ENCODE measurements at regions not wholly inside any gene's neighbourhood (a gene's known extent, or its start where the extent isn't known, plus 50 kb on each side); places are given as distances from the start of the nearest gene placed in this dataset.
"Not testable (repeated sequence)": the region's sequence is repeated elsewhere in the genome, so short reads cannot be mapped to it uniquely, and the experiment has no call there.

DNA sequence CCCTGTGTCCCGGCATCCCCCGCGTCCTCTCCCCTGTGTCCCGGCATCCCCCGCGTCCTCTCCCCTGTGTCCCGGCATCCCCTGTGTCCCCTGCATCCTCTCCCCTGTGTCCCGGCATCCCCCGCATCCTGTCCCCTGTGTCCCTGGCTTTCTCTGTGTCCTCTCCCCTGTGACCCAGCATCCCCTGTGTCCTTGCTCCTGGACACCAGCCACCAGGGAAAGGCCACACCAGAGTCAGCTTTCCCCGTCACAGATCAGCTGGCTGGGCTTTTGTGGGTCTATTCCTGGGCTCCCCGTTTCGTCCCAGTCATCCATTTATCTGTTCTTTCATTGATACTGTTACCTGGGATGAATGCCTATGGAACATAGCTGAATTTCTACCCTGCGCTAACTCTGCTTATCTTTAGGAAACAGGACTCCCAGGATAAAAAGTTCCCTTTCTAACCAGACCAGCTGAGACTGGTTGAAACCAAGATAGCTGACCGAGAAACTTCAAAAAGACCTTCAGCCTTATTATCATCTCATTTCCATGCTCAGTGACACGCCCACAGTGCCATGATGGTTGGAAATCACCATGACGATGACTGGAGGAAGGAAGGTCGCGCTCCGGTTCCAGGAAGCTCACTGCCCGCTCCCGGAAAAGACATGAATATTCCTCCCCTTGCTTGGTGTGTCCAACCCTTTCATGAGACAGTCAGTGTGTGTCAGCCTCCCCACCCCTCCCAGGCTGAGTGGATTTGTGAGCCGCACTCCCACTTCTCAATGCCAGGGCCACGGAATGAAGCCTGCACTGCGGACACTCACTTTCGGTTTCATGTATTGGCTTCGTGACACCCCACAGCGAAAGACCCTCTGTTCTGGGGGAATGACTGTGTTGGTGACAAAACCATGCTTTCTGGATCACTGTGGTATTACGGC, 276.4 kb upstream of the SFSWAP start:
- Histone ChIP-seq H3K9ac (ENCODE audit: low read depth, low read length) (no peak overlapping the region), H3K36me3 (ENCODE audit: insufficient read depth, low read length) (no peaks in the 10 kb centered on the region), H3K9me3 (ENCODE audit: control insufficient read depth, insufficient read depth, low read length) (no peaks in the 10 kb centered on the region), H3K4me1 (ENCODE audit: insufficient read depth, low read length) (peaks cover 3% of the 10 kb centered on the region; the same call in 1 of the 2 replicates)

DNA sequence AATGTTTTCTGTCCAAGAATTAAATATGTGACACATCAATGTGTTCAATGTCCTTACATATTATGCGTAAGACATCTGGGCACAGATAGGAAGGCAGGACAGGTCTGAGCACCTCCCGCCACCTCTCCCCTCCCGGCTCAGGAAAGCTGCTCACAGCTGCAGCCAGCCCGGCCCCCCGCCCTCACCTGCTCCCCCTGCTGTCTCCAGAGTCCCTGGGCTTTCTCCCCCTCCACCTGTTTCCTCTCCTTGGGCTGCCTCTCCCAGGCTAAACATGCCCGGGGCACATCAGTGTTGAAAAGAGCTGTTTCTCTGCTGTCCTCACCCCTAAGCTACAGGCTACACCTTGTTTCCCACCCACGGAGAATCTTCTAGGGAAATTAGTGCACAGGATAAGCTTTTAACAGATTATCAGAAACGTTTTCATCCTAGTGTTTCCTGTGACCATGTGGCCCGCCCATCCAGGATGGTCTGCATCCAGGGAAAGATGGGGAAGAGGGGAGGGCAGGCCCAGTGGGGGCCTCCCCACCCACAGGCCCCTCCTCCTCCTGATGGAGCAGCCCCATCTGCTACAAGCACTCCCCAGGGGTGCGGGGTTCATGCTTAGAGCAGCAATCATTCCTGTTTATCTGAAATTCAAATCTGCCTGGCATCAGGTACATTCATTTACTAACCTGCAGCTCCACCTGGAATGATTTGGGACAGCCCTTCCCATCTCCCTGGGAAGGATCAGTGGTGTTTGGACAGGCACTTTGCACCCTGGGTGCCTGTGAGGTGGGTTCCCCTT, 273.8 kb upstream of the SFSWAP start:
- no peak overlapping the region for H3K9ac ChIP-seq (ENCODE audit: low read depth, low read length)
- peaks cover 3% of the 10 kb centered on the region; the same call in 1 of the 2 replicates for H3K4me1 ChIP-seq (ENCODE audit: insufficient read depth, low read length)
- no peaks in the 10 kb centered on the region for H3K36me3 ChIP-seq (ENCODE audit: insufficient read depth, low read length)
- no peaks in the 10 kb centered on the region for H3K9me3 ChIP-seq (ENCODE audit: control insufficient read depth, insufficient read depth, low read length)

DNA sequence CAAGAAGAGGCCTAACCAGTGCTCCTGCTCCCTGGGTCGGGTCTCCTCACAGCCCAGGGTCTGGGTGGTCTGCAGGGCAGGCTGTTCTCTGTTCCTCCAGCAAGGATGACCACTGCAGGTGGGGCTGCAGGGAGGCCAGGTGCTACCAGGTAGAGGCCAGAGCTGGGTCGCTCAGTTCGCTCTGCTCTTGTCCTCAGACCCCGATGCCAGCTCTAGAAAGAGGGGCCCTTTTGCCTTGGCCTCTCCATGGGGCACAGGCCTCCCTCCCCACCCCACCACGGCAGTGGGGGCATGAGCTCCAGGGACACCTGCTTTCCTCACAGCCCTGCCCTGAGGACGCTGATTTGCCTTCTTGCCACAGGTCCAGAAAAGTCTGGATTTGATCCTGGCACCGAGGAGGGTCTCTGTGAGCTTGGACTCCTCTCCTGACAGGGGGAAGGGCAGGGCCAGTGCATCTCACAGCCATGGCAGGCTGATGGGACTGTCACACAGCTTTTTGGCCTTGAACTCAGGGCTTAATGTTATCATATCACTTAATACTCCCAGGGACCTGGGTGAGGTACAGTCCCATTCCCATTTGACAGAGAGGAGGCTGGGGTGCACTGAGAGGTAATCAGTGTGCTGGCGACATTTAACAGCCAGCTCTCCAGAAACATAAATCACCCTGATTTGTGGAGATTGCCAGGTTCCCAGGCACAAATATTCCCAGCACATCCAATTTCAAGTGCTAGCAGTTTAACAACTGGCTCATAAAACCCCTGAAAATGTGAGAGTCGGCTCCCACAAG, 273.0 kb upstream of the SFSWAP start:
- Histone ChIP-seq H3K36me3 (ENCODE audit: insufficient read depth, low read length) (no peaks in the 10 kb centered on the region), H3K9me3 (ENCODE audit: control insufficient read depth, insufficient read depth, low read length) (no peaks in the 10 kb centered on the region), H3K9ac (ENCODE audit: low read depth, low read length) (no peak overlapping the region), H3K4me1 (ENCODE audit: insufficient read depth, low read length) (peaks cover 3% of the 10 kb centered on the region; the same call in 1 of the 2 replicates)

DNA sequence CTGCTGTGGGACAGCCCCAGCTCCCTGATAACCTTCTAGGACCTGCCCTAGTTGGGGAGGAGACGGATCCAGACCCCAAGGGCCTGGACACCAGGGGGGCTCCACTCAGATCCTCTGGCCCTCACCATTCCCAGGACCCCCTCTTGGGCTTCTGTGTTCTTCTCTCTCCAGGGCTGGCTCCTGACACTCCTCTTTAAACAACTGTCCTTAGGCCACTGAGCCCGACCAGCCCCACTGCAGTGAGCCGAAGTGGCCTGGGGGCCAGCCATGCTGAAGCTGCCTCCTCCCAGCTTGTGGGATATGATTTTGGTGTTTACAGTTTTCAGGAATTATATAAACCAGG, 272.4 kb upstream of the SFSWAP start:
- H3K9ac ChIP-seq (ENCODE audit: low read depth, low read length); H3K9me3 ChIP-seq (ENCODE audit: control insufficient read depth, insufficient read depth, low read length); H3K4me1 ChIP-seq (ENCODE audit: insufficient read depth, low read length); H3K36me3 ChIP-seq (ENCODE audit: insufficient read depth, low read length): not testable (repeated sequence)

DNA sequence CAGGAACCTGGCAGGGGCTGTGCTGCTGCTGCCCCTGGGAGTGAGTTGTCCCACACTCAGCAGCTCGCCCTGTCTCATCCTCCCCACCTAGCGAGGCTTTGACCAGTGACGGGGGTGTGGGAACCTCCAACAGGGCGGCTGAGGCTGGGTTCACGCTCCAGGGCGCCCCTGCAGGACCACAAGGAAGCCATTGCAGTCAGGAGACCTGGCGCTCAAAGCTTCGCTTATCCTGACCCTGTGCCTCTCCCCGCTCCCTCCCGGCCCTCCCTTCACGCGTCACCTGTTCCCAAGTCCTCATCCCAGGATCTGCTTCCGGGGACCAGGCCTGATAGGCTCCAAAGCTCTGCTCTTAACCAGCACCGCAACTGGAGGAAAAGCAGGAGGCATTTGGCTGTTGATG, 272.0 kb upstream of the SFSWAP start:
- Histone ChIP-seq H3K9ac (ENCODE audit: low read depth, low read length) (no peak overlapping the region), H3K9me3 (ENCODE audit: control insufficient read depth, insufficient read depth, low read length) (no peaks in the 10 kb centered on the region), H3K36me3 (ENCODE audit: insufficient read depth, low read length) (no peaks in the 10 kb centered on the region), H3K4me1 (ENCODE audit: insufficient read depth, low read length) (peaks cover 3% of the 10 kb centered on the region; the same call in 1 of the 2 replicates)

- H3K9me3 ChIP-seq (ENCODE audit: control insufficient read depth, insufficient read depth, low read length); H3K9ac ChIP-seq (ENCODE audit: low read depth, low read length); H3K4me1 ChIP-seq (ENCODE audit: insufficient read depth, low read length); H3K36me3 ChIP-seq (ENCODE audit: insufficient read depth, low read length): not testable (repeated sequence)
Measured at GRCh38 chr12:131439752-131440151, 271.1 kb upstream of the SFSWAP start.

GRCh38 chr12:131440209-131441059, 270.5 kb upstream of the SFSWAP start:
- H3K36me3 ChIP-seq (ENCODE audit: insufficient read depth, low read length); H3K9me3 ChIP-seq (ENCODE audit: control insufficient read depth, insufficient read depth, low read length); H3K9ac ChIP-seq (ENCODE audit: low read depth, low read length): not testable (repeated sequence)
- peaks cover 13% of the 10 kb centered on the region; the same call in 1 of the 2 replicates for H3K4me1 ChIP-seq (ENCODE audit: insufficient read depth, low read length)

- Histone ChIP-seq H3K9me3 (ENCODE audit: control insufficient read depth, insufficient read depth, low read length) (no peaks in the 10 kb centered on the region), H3K36me3 (ENCODE audit: insufficient read depth, low read length) (no peaks in the 10 kb centered on the region), H3K9ac (ENCODE audit: low read depth, low read length) (no peak overlapping the region), H3K4me1 (ENCODE audit: insufficient read depth, low read length) (peaks cover 16% of the 10 kb centered on the region; the same call in 1 of the 2 replicates)
Measured at GRCh38 chr12:131441060-131441396, 269.9 kb upstream of the SFSWAP start.

GRCh38 chr12:131441638-131442336, 269.1 kb upstream of the SFSWAP start:
- H3K36me3 ChIP-seq (ENCODE audit: insufficient read depth, low read length) = no peaks in the 10 kb centered on the region
- no peak overlapping the region for H3K9ac ChIP-seq (ENCODE audit: low read depth, low read length)
- H3K9me3 ChIP-seq (ENCODE audit: control insufficient read depth, insufficient read depth, low read length) = no peaks in the 10 kb centered on the region
- H3K4me1 ChIP-seq (ENCODE audit: insufficient read depth, low read length) = peaks cover 16% of the 10 kb centered on the region; the same call in 1 of the 2 replicates

GRCh38 chr12:131442337-131442918, 268.5 kb upstream of the SFSWAP start:
- no peak overlapping the region for H3K9ac ChIP-seq (ENCODE audit: low read depth, low read length)
- no peaks in the 10 kb centered on the region for H3K9me3 ChIP-seq (ENCODE audit: control insufficient read depth, insufficient read depth, low read length)
- H3K4me1 ChIP-seq (ENCODE audit: insufficient read depth, low read length) = peaks cover 16% of the 10 kb centered on the region; the same call in 1 of the 2 replicates
- no peaks in the 10 kb centered on the region for H3K36me3 ChIP-seq (ENCODE audit: insufficient read depth, low read length)

GRCh38 chr12:131443019-131444000, 267.6 kb upstream of the SFSWAP start:
- no peak overlapping the region for H3K9ac ChIP-seq (ENCODE audit: low read depth, low read length)
- no peaks in the 10 kb centered on the region for H3K36me3 ChIP-seq (ENCODE audit: insufficient read depth, low read length)
- no peaks in the 10 kb centered on the region for H3K9me3 ChIP-seq (ENCODE audit: control insufficient read depth, insufficient read depth, low read length)
- peaks cover 16% of the 10 kb centered on the region; the same call in 1 of the 2 replicates for H3K4me1 ChIP-seq (ENCODE audit: insufficient read depth, low read length)

Data from ES-I3 (cell line).